ENCODE measurements at regions not wholly inside any gene's neighbourhood (a gene's known extent, or its start where the extent isn't known, plus 50 kb on each side); places are given as distances from the start of the nearest gene placed in this dataset.
"Not testable (repeated sequence)": the region's sequence is repeated elsewhere in the genome, so short reads cannot be mapped to it uniquely, and the experiment has no call there.

DNA sequence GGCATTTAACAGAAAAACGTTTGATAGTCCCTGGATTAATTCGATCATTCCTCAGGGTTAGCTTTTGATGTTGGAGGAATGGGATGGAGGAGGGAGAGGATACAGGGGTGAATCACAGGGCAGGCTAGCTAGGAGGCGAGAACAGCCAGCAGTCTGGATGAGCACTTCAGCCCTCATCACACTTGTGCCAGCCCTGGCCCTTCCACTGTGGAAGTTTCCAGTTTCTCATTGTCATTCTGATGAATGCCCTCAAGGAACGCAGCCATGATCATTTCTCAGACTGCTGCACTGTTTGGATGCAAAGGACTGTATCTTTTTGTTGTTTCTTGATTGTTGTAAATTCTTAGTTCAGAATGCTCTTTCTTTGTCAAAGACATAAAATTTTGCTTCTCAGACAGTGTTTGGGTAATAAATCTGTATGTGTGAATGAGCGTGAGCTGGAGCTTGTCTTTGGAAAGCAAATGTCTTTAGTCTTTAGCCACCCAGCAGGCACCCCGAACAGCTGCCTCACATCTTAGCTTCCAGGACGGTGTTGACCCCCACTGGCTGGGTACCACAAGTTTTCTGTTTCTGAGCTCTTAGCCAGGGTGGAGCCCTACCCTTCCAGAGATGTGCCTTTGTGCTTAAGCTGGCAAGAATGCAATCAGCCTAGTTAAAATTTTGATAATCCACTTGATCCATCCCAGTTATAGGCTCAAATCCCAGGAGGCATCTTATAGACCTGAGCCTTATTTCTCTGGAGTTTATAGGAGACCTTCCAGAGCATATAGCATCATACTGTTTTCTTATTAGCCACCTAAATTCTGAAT is 121.1 kb downstream of the PDCD6IP start:
- no peak for DNase-seq

- DNase-seq: no peak
Observed at GRCh38 chr3:33920511-33920910, 122.1 kb downstream of the PDCD6IP start.

- DNase-seq: no peak
Observed at GRCh38 chr3:33921608-33922007, 123.2 kb downstream of the PDCD6IP start.

- no peak for DNase-seq
Observed at GRCh38 chr3:33926998-33927605, 128.7 kb downstream of the PDCD6IP start.

- DNase-seq: no peak
Observed at GRCh38 chr3:33929813-33930212, 131.4 kb downstream of the PDCD6IP start.

DNA sequence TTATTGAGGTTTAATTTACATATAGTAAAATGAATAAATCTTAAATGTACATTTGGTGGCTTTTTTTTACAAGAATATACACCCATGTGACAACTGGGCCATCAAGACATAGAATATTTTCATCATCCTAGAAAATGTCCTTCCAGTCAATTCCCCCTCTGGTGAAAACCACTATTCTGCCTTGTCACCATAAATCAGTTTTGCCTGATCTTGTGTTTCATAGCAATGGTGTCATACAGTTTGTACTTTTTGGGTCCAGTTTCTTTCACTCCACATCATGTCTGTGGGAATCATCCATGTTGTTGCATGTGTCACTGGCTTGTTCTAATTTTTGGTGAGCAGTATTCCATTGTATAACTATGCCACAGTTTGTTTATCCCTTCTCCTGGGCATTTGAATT is 133.1 kb downstream of the PDCD6IP start:
- no peak for DNase-seq

GRCh38 chr3:33932010-33932764 is 133.8 kb downstream of the PDCD6IP start:
- no peak for DNase-seq

GRCh38 chr3:33936171-33936920 is 137.9 kb downstream of the PDCD6IP start:
- no peak for DNase-seq

- DNase-seq: no peak
Observed at GRCh38 chr3:33936921-33937525, 138.6 kb downstream of the PDCD6IP start.

DNA sequence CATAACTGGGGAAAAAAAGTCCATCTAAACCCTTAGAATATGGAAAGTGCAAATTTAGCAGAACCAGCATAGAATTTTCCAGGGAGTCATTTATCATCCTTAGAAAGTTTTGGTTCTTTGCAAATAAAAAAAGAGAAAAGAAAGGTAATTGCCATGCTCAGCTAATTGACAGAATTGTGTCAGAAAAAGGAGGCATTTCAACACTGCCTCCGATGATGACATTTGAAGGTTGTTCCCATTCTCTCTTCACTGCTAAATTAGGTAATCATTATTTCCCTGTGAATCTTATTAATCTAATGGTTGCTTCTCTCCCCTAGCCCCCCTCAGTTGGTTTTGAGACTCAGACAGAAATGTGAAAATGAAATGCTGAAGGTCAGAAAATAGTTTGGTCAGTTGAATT is 139.2 kb downstream of the PDCD6IP start:
- no peak for DNase-seq

DNA sequence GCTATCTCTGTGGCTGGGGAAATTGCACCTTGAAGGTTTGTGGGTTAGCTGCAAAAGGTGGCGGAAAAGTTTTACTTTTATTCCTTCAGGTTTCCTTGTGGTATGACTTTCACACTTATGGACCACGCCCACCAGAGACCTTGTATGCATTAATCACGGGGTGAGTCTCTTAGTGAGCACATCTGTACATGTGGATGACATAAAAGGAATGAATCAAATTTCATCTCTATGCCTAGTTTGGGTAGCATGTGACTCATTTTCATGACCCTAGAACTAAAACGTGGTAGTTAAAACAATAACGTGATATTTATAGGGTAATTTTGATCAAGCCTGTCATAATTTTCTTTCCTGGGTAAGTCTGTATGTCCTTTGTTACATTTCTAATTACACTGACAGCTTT is 141.7 kb downstream of the PDCD6IP start:
- DNase-seq: no peak

DNA sequence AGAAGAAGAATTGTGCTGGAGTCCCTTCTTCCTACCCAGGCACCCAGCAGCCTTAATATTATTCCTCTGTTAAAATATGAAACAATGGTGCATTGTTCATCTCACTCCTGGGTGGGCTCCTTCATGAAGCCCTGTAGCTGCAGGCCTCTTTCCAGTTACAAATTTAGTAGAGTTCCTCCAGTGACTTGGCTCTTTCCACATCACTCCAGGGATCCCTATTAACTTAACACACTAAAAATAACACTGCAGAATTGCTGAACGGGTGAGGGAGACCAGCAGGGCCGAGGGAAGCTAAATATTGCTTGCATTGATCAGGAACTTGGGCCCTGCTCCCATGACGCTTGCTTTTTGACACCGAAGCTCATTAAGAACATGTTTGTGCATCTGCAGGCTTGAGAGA is 142.3 kb downstream of the PDCD6IP start:
- no peak for DNase-seq

- no peak for DNase-seq
Observed at GRCh38 chr3:33941804-33942203, 143.4 kb downstream of the PDCD6IP start.

DNA sequence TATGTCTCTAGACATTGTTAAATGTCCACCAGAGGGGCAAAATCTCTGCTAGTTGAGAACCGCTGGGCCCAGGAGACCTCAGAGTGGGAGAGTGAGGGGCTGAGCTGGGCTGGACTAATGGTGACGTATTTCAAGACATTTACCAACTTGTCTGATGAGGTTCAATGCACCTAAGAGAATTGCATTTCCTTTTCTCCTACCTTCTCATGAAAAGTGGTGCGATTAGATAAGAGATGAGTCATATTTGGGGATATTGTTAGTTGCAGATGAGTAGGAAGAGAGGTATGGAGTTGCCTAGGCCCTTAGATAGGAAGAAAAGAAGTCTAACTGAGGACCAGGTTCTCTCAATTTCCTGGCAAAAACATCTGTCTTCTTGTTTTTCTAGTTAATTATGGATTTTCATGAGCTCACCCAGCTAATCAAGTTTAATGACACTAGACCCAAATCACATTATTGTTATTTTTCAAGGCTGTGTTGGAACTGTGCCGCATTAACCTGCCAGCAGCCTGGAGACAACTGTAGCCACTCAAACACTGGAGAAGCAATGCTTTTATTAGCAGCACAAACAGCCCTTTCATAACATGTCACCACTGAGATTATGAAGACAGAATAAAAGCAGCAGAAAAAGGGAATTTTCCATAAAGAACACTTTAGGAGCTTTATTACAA is 144.2 kb downstream of the PDCD6IP start:
- DNase-seq: no peak

DNA sequence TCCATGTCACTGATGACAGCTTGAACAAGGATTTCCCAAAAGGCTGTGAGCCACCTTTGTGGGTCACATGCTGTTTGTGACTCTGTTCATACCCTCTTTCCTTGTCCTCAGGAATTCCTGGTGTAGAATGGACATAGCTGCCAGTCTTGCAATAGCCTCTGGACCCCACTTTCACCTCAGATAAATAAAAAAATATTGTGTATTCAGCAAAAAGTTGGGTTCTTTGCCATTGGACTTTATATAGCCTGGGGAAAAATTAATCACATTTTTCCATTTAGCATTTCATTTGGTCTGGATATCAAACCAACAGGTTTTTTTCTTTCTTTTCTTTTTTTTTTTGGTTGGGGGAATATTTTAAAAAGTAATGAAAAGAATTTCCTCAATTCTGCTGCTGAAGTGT is 144.8 kb downstream of the PDCD6IP start:
- no peak for DNase-seq

DNA sequence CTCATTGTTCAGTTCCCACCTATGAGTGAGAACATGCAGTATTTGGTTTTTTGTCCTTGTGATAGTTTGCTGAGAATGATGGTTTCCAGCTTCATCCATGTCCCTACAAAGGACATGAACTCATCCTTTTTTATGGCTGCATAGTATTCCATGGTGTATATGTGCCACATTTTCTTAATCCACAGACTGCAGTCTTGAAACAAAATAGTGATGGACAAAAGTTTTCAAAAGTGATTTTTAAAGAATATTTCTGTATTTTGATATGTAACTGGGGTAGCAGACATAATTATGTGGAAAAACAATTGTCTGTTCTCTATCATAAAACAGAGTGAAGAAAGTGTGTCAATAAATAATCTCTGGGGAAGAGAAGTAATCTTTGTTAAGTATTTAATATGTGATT is 148.2 kb downstream of the PDCD6IP start:
- not testable (repeated sequence) for DNase-seq

GRCh38 chr3:33947272-33948195 is 149.1 kb downstream of the PDCD6IP start:
- no peak for DNase-seq

DNA sequence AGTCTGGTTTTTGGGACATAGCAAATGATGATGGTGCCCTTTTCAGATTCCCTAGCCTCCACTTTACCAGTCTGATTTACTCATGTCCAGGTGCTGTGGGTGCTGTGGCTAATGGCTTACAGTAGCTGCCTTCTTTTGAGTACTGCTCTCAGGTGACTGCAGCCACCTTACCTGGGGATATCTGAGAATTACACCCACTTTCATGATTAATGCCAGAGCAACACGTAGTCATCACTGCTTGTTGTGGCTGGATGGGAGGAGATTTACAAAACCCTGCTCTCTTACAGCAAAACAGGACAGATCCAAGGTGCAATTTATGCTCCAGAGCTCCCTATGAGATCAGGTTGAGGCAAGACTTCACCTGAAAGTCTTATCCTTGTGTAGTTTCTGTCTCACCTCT is 150.6 kb downstream of the PDCD6IP start:
- no peak for DNase-seq

DNA sequence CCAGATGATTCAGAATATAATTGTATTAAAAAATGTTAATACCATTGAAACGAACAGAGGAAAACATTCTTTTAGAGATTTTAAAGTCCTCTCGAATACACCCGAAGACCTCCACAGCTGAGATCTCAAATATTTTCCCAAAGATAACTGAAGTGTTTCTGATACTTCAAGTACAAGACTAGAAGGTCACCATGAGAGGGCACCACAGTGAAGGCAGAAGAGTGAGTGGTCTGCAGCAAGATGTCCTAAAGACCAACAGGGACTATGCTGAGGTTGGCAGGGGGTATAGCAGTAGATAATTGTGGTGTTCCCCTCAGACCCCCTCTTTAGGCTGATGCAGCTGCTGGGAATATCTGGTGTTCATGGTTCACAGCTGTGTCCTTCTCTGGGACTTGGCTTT is 156.5 kb downstream of the PDCD6IP start:
- no peak for DNase-seq

GRCh38 chr3:33956206-33956605 is 157.8 kb downstream of the PDCD6IP start:
- DNase-seq: no peak

- DNase-seq: no peak
Observed at GRCh38 chr3:33956776-33957175, 158.3 kb downstream of the PDCD6IP start.
